ENCODE measurements at regions not wholly inside any gene's neighbourhood (a gene's known extent, or its start where the extent isn't known, plus 50 kb on each side); places are given as distances from the start of the nearest gene placed in this dataset.

GRCh38 chr18:77472509-77472908 lies 222.9 kb downstream of the GALR1 start:
- Histone ChIP-seq H3K36me3 (no peaks in the 10 kb centered on the region), H3K9me3 (no peaks in the 10 kb centered on the region), H3K27me3 (no peaks in the 10 kb centered on the region), H3K4me3 (no peak overlapping the region)
- no peak for DNase-seq

GRCh38 chr18:77478646-77479442 lies 229.2 kb downstream of the GALR1 start:
- Histone ChIP-seq H3K27me3 (no peaks in the 10 kb centered on the region), H3K9me3 (no peaks in the 10 kb centered on the region), H3K36me3 (no peaks in the 10 kb centered on the region), H3K4me3 (no peak overlapping the region)
- peak; percentile 26 for DNase-seq

DNA sequence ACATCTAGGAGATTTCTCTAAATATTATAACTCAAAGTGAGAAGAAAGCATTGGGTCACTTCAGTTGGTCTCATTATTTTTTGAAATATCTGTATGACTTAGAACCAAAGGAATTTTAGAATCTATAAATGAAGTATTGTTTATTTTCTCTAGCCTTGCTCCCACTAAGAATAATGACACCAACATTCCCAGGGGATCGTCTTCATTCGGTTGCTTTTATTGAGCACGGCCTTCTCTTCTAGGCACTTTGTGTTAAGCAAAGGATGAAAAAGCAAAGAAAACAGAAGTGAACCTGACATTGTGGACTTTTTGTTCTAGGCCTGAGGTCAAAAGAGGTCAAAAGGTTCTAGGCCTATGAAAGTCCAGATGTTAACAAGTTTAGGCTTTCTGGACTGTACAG lies 231.9 kb downstream of the GALR1 start:
- H3K36me3 ChIP-seq: no peaks in the 10 kb centered on the region
- H3K27me3 ChIP-seq: no peaks in the 10 kb centered on the region
- no peaks in the 10 kb centered on the region for H3K9me3 ChIP-seq
- no peak overlapping the region for H3K4me3 ChIP-seq
- DNase-seq: no peak

- no peak for DNase-seq
- Histone ChIP-seq H3K4me3 (no peak overlapping the region), H3K9me3 (no peaks in the 10 kb centered on the region), H3K27me3 (no peaks in the 10 kb centered on the region), H3K36me3 (no peaks in the 10 kb centered on the region)
These were observed 232.8 kb downstream of the GALR1 start for GRCh38 chr18:77482190-77483085.

- Histone ChIP-seq H3K27me3 (no peaks in the 10 kb centered on the region), H3K4me3 (no peak overlapping the region), H3K36me3 (no peaks in the 10 kb centered on the region), H3K9me3 (no peaks in the 10 kb centered on the region)
- DNase-seq: no peak
These were observed 237.3 kb downstream of the GALR1 start for GRCh38 chr18:77486985-77487384.

GRCh38 chr18:77487951-77488740 lies 238.5 kb downstream of the GALR1 start:
- no peaks in the 10 kb centered on the region for H3K9me3 ChIP-seq
- no peaks in the 10 kb centered on the region for H3K36me3 ChIP-seq
- no peak overlapping the region for H3K4me3 ChIP-seq
- no peaks in the 10 kb centered on the region for H3K27me3 ChIP-seq
- no peak for DNase-seq

- Histone ChIP-seq H3K4me3 (no peak overlapping the region), H3K9me3 (no peaks in the 10 kb centered on the region), H3K36me3 (no peaks in the 10 kb centered on the region), H3K27me3 (no peaks in the 10 kb centered on the region)
- no peak for DNase-seq
These were observed 245.4 kb downstream of the GALR1 start for GRCh38 chr18:77495079-77495478.

DNA sequence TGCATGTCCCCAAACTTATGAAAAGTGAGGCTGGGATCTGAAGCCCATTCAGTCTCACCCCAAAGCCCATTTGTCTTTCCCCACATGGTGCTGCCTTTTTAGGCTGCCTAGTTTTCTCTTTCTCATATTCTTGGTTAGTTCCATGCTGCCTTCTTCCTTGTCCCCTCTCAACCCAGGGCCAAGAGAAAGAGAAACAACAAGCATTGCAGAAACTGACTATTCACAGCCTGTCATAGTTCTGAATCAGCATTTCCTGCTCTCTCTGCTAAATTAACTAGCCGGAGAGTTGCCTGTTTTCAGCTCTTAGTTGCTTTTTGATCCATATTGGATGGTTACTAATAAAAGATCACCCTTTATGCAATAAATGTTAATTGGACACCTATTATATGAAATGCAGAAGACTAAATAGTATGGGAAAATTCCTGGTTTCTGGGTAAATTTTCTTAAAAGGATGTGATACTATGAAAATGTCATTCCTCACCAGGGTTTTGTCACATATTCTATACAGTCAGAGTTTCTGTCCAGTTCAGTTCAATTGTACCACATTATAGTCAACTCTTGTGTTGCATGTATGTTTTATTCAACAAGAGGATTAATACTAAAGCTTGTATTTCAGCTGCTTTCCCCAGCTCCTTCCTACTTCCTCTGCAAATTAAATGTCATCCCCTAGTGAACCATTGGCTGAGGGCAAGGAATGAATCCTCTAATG lies 246.5 kb downstream of the GALR1 start:
- Histone ChIP-seq H3K4me3 (no peak overlapping the region), H3K27me3 (no peaks in the 10 kb centered on the region), H3K36me3 (no peaks in the 10 kb centered on the region), H3K9me3 (no peaks in the 10 kb centered on the region)
- DNase-seq: no peak

GRCh38 chr18:77501266-77501665 lies 251.6 kb downstream of the GALR1 start:
- Histone ChIP-seq H3K9me3 (no peaks in the 10 kb centered on the region), H3K27me3 (no peaks in the 10 kb centered on the region), H3K36me3 (no peaks in the 10 kb centered on the region), H3K4me3 (no peak overlapping the region)
- DNase-seq: no peak

GRCh38 chr18:77505499-77505898 lies 255.9 kb downstream of the GALR1 start:
- Histone ChIP-seq H3K36me3 (no peaks in the 10 kb centered on the region), H3K9me3 (no peaks in the 10 kb centered on the region), H3K27me3 (no peaks in the 10 kb centered on the region), H3K4me3 (no peak overlapping the region)
- no peak for DNase-seq

- Histone ChIP-seq H3K27me3 (no peaks in the 10 kb centered on the region), H3K4me3 (no peak overlapping the region), H3K36me3 (no peaks in the 10 kb centered on the region), H3K9me3 (no peaks in the 10 kb centered on the region)
- DNase-seq: no peak
These were observed 262.5 kb downstream of the GALR1 start for GRCh38 chr18:77512152-77512551.

DNA sequence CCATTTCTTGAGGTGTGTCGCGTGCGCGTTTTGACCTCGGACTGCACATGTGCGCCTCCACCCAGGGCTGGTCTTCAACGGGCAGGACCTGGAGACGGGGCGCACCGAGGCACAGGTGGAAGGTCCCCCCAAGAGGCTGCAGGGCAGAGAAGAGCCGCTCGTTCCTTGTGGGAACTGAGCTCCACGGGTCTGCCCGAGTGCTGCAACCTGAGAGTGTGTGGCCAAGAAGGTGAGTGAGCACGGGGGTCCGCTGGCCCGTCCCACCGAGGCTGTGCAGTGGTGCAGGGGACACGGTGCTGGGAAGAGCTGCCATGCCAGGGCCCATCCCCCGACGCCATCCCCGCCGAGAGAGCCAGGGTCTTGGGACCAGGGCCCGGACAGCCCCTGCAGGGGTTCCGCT lies 268.3 kb downstream of the GALR1 start:
- Histone ChIP-seq H3K9me3 (no peaks in the 10 kb centered on the region), H3K4me3 (no peak overlapping the region), H3K36me3 (no peaks in the 10 kb centered on the region), H3K27me3 (no peaks in the 10 kb centered on the region)
- no peak for DNase-seq

GRCh38 chr18:77520767-77521166 lies 271.1 kb downstream of the GALR1 start:
- no peaks in the 10 kb centered on the region for H3K27me3 ChIP-seq
- no peak overlapping the region for H3K4me3 ChIP-seq
- DNase-seq: no peak
- no peaks in the 10 kb centered on the region for H3K9me3 ChIP-seq
- H3K36me3 ChIP-seq: no peaks in the 10 kb centered on the region

DNA sequence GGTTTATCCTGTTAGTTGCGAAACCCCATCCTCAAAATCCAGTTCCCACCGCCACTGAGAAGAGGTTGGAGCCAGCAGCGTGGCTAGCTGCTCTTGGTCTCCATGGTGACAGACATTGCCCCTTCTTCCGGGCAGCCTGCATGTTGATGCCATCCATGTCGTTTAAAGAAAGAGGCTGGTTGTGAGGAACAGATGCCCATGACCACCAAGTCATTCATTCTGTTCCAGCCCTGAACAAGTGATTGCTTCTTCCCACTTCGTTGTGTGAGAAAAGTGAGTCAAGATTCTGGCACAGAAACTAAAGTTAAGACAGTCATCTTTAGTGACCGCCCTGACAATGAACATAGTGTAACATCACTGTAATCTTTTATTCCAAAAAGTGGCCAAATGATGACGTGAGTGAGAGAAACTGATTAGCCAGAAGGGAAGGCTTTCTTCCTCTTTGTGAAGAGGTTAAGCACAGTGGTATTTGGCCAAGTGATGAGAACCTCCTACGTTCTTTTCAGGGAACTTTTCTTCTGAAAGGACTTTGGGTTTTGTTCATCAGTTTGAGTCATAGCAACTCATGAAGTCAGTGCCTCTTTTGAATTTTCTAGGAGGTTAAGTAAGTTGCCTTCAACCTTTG lies 272.5 kb downstream of the GALR1 start:
- no peaks in the 10 kb centered on the region for H3K27me3 ChIP-seq
- H3K9me3 ChIP-seq: no peaks in the 10 kb centered on the region
- no peak overlapping the region for H3K4me3 ChIP-seq
- DNase-seq: no peak
- H3K36me3 ChIP-seq: no peaks in the 10 kb centered on the region

GRCh38 chr18:77524909-77525308 lies 275.3 kb downstream of the GALR1 start:
- Histone ChIP-seq H3K9me3 (no peaks in the 10 kb centered on the region), H3K4me3 (no peak overlapping the region), H3K36me3 (no peaks in the 10 kb centered on the region), H3K27me3 (no peaks in the 10 kb centered on the region)
- DNase-seq: no peak

DNA sequence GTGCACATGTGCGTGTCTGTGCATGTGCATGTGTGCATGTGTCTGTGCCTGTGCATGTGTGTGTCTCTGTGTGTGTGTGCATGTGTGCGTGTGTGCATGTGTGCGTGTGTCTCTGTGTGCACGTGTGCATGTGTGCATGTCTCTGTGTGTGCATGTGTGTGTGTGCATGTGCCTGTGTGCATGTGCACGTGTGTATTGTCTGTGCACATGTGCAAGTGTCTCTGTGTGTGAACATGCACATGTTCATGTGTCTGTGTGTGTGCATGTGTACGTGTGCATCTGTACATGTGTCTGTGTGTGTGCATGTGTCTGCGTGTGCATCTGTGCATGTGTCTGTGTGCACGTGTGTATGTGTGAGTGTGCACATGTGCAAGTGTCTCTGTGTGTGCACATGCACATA lies 277.3 kb downstream of the GALR1 start:
- H3K27me3 ChIP-seq: no peaks in the 10 kb centered on the region
- H3K36me3 ChIP-seq: no peaks in the 10 kb centered on the region
- no peak for DNase-seq
- no peaks in the 10 kb centered on the region for H3K9me3 ChIP-seq
- H3K4me3 ChIP-seq: no peak overlapping the region
